OCI-LY7 (cell line): ENCODE measurements at regions not wholly inside any gene's neighbourhood (a gene's known extent, or its start where the extent isn't known, plus 50 kb on each side); places are given as distances from the start of the nearest gene placed in this dataset.

ENCODE experiments used
- CTCF ChIP-seq: fragments of 200-600 bp; sonication (generic); conservative IDR thresholded peaks from 2 replicates; pipeline ENCODE4 v1.5.1; 2014; ENCODE audit warnings: mild to moderate bottlenecking, antibody characterized with exemption, low read length, moderate library complexity, mixed read lengths
- EZH2phosphoT487 ChIP-seq: fragments of 200-600 bp; sonication (generic); IDR thresholded peaks from 2 replicates; pipeline ENCODE4 v1.6.1; 2018; ENCODE audit warnings: low read depth, borderline replicate concordance, mild to moderate bottlenecking, mixed run types, antibody characterized with exemption, low read length, moderate library complexity, mixed read lengths

- TF ChIP-seq CTCF (no peak), EZH2phosphoT487 (no peak)
Observed at GRCh38 chr4:134365852-134366251, 164.3 kb upstream of the PABPC4L start.
